ENCODE measurements at regions not wholly inside any gene's neighbourhood (a gene's known extent, or its start where the extent isn't known, plus 50 kb on each side); places are given as distances from the start of the nearest gene placed in this dataset.

GRCh38 chr16:86353148-86353547, 157.2 kb upstream of the FOXF1 start:
- no peak for TF ChIP-seq EZH2 (IDR thresholded peaks at IDR 0.05; ENCODE audit: borderline replicate concordance, low read length)
- TF ChIP-seq, protein P1, sequence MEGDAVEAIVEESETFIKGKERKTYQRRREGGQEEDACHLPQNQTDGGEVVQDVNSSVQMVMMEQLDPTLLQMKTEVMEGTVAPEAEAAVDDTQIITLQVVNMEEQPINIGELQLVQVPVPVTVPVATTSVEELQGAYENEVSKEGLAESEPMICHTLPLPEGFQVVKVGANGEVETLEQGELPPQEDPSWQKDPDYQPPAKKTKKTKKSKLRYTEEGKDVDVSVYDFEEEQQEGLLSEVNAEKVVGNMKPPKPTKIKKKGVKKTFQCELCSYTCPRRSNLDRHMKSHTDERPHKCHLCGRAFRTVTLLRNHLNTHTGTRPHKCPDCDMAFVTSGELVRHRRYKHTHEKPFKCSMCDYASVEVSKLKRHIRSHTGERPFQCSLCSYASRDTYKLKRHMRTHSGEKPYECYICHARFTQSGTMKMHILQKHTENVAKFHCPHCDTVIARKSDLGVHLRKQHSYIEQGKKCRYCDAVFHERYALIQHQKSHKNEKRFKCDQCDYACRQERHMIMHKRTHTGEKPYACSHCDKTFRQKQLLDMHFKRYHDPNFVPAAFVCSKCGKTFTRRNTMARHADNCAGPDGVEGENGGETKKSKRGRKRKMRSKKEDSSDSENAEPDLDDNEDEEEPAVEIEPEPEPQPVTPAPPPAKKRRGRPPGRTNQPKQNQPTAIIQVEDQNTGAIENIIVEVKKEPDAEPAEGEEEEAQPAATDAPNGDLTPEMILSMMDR (conservative IDR thresholded peaks at IDR 0.05 in 1 of 2, IDR thresholded peaks at IDR 0.05 in 1 of 2; ENCODE audit: extremely low read depth in 1 of 2, insufficient read depth in 1 of 2, low read depth in 1 of 2, low read length in 2 of 2): no peak
